GM21576 (cell line): ENCODE measurements at regions not wholly inside any gene's neighbourhood (a gene's known extent, or its start where the extent isn't known, plus 50 kb on each side); places are given as distances from the start of the nearest gene placed in this dataset.

Experiments used
- ATAC-seq: cut with Tn5 transposase; IDR thresholded peaks from one replicate; pipeline ENCODE4 v1.9.1; 2021; ENCODE audit warnings: mild to moderate bottlenecking, moderate library complexity; ENCODE audit not compliant: unreplicated experiment

GRCh38 chr11:29959488-29959887 is 57.3 kb downstream of the KCNA4 start:
- ATAC-seq: no peak

- no peak for ATAC-seq
Observed at GRCh38 chr11:29957431-29957830, 59.4 kb downstream of the KCNA4 start.

DNA sequence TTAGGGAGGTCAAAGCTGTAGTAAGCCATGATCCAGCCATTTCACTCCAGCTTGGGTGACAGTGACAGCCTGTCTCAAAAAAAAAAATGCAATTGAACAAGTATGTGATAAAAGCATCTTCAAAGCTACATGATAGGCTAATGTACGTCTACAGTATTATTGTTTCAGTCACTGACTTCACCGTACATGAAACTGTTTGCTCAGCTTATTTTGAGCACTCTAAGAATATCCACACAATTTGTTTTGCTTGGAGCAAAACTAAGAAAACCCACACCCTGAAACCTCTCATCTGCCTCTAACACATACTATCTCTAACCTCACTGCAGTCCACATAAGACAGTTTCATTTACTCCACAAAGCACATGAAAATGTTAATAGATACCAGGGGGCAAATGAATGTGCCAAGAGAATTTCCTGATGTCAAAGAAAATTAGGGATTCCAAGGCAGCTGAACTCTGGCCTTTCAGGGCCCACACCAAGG is 60.7 kb downstream of the KCNA4 start:
- no peak for ATAC-seq

DNA sequence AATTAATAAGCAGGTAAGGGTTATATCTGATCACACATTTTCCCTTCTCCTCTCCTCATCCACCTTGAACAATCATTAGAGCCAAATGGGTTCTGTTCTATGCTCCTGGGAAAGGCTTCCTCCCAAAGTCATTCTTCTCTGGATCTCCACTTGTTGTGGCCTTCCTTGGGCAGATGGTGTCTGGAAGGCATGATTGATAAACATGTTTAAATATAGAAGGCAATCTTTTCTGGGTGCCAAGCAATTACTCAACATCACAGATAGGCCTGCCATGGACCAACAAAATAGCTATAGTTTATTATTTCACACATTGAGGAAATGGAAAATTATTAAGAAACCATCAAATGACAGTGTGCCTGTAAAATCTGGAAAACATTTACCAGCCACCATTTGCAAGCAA is 73.5 kb downstream of the KCNA4 start:
- ATAC-seq: no peak

GRCh38 chr11:29937526-29937925 is 79.3 kb downstream of the KCNA4 start:
- ATAC-seq: no peak

- ATAC-seq: no peak
Observed at GRCh38 chr11:29934115-29934638, 82.7 kb downstream of the KCNA4 start.

DNA sequence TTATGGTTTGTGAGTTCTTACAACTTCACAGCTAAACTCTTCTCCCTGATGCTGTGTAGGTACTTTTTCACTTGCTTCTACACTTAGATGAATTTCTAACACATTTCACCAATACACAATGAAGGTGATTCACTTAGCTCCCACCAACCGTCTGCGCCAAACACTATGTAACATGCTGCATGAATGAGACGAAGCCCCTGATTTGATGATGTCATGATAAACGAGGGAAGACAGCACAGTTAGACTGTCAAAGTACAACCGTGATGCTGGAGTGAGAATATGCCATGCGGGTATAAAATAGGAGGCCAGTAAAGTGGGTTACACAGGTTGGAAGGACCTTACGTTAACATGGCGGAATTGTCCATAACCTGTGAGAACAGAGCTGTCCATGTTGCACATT is 100.8 kb downstream of the KCNA4 start:
- ATAC-seq: no peak

DNA sequence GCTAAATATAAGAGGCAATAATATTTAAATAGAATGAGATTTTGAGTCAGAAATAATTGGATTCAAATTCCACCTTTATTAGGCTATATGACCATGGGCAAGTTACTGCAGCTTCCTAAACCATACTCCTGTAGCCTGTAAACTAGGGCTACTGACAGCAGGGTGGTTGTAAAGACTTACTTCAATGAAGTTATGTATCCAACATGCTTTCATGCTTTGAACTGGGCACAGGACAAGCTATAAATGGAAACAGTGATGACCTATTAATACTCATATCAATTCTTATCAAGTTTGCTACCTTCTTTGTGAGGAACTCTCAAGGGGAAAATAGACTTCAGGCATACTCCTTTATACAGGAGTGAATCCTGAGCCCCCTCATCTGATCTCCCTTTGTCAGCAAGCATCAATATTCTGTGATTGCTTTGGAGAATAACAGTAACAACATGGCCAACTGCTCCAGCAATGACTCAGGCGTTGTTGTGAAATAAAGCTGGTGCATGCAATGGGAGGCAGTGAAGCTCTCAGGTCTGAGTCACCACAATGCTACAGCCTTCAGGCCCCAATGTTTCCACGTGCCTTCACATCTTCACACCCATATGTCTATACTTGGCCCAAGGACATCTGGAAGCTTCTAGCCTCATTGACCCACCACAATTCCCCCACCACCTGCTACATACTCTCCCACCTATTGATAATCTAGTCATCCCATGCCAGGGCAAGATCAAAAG is 102.5 kb downstream of the KCNA4 start:
- no peak for ATAC-seq

DNA sequence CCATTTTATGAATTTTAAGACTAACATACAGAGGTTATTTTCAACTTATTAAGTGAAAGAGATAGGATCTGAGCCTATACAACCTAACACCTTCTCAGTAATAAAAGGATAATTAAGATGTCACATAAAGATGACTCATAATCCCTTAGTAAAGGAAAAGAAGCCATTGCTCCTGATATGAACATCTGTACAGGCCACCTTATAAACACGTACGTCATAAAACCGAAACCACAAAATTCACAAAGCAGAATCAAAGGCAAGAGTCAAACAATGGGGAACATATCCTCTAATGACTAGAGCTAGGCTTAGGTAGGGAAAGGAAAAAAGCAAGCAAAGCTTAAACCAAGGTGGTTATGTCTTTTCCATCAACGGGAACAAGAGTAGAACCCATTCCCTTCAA is 103.5 kb downstream of the KCNA4 start:
- ATAC-seq: no peak

DNA sequence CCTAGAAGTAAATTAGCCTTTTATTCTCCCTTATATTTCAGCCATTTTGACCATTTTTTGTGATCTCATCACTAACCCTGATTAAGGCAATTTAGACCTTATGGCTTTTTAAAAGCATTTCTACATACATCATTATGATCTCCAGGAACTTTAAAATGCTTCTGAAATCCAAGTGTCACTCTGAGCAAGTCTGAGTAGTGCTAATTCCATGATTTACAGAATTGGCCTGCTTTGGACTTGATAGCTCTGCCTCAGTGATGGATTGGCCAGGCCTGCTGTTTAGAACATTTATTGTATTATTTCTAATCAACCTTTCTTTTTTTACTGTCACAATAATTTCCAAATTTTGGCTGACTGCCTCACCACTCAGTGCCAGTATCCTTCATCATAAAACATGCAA is 116.4 kb downstream of the KCNA4 start:
- ATAC-seq: no peak

DNA sequence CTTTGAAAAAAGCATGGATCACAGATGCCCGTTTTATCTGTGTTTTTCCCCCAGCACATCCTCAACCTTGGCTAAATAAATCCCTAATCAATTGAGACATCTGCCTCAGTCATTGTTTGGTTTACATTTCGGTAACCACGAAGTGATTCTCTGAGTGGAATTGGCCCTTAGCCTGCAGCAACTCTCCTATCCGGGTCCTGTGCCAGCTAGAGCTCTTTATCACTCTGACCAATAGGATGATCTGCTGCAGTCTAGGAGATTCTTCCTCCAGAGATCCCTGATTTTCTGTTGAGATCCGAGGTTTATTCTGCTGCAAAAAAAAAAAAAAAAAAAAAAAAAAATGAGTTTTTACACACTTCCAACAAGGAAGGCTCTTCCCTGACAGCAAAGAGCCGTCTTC is 137.3 kb downstream of the KCNA4 start:
- ATAC-seq: no peak

GRCh38 chr11:29876192-29876591 is 140.6 kb downstream of the KCNA4 start:
- ATAC-seq: no peak

- ATAC-seq: no peak
Observed at GRCh38 chr11:29847219-29847618, 169.6 kb downstream of the KCNA4 start.

DNA sequence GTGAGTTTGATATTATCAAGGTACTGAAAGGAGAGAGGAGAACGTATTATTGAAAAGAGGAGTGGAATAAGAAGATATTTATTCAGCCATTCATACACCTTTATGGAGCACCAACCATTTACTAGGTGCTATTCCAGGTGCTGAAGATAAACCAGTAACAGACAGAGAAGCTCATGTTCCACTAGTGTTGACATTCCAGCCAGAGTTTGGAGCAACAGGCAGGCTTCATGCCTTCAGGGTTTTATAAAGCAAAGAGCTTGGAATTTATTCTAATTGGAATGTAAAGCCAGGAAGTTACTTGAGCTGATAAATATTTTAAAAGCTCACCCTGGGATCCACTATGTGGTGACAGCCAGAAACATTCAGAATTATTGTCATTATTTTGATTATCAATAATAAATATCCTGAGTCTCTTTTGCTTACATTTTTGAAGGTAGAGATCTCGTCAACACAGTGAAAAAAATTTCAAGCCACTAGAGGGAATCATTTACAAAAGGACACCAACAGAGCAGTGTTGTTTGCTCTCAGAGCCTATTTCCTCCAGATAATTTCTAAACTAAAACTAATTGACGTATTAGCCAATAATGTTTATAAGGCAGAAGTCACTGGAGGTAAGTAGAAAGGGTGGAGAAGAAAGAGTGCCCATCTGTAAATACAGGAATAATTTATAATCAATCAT is 172.0 kb downstream of the KCNA4 start:
- no peak for ATAC-seq

DNA sequence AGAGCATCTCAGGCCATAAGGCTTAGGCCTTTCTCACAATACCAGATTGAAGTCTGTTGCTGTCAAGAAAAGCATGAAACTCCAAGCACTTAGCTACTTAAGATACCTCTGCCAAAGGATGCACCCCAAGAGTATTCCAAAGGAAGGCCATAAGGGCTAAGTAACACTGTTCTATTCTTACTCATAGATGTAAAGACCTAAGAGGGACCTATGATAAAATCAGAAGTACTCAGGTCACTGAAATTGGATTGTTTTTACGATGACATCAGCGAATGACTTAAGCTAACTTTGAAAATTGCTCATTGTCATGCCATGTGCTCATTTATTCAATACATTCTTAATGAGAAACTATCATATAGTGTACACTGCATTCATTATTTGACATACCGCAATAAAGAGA is 172.8 kb downstream of the KCNA4 start:
- ATAC-seq: no peak

- ATAC-seq: no peak
Observed at GRCh38 chr11:29842061-29842460, 174.8 kb downstream of the KCNA4 start.

GRCh38 chr11:29826878-29827277 is 190.0 kb downstream of the KCNA4 start:
- no peak for ATAC-seq

- ATAC-seq: no peak
Observed at GRCh38 chr11:29816359-29816758, 200.5 kb downstream of the KCNA4 start.

DNA sequence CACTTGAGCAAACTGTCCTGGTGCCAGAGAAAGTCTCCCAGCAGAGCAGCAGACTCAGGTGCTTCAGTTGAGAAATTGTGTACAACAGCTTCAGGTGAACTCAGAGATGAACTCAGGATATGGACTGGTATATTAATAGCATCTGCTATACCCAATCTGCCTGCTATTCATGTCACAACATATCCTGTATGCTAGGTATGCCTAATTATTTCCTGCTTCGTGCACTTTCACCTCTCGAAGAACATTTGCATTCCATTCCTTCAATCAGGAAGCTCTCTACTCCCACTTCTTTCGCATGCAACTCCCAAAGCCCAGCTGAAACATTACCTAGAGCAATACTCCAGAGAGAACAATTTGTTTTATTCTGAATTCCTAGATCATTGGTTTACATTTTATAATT is 207.7 kb downstream of the KCNA4 start:
- ATAC-seq: no peak

- ATAC-seq: no peak
Observed at GRCh38 chr11:29802522-29802921, 214.3 kb downstream of the KCNA4 start.

- no peak for ATAC-seq
Observed at GRCh38 chr11:29801561-29801960, 215.3 kb downstream of the KCNA4 start.

DNA sequence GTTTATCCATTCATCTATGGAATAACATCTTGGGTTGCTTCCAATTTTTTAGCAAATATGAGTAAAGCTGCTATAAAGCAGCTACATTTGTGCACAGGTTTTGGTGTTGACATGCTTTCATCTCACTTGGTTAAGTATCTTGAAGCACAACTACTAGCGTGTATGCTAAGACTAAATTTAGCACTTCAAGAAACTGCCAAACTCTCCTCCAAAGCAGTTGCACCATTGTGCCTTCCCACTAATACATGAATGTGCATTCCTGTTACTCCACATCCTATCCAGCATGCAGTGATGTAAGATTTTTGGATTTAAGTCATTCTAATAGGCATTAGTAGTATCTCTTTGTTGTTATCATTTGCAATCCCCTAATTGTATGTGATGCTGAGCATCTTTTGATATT is 230.7 kb downstream of the KCNA4 start:
- ATAC-seq: no peak
